PC-9 (cell line): ENCODE measurements at regions not wholly inside any gene's neighbourhood (a gene's known extent, or its start where the extent isn't known, plus 50 kb on each side); places are given as distances from the start of the nearest gene placed in this dataset.
"Not testable (repeated sequence)": the region's sequence is repeated elsewhere in the genome, so short reads cannot be mapped to it uniquely, and the experiment has no call there.

Source experiments
- BruUV-seq: library from RNA; stranded (reverse); fragments of 400-500 nt; replicated peaks from 2 replicates; lab custom pipeline; 2021; lab: Mats Ljungman, UMichigan
- CTCF ChIA-PET: fragments of 300-600 bp; sonication (Branson Sonifier 250); formaldehyde crosslinking; loops from one replicate; lab custom pipeline; 2022; ENCODE audit warnings: antibody characterized with exemption; lab: Charles Lee
- POLR2A ChIA-PET: fragments of 300-600 bp; sonication (Branson Sonifier 250); formaldehyde crosslinking; loops from one replicate; lab custom pipeline; 2022; ENCODE audit warnings: antibody characterized with exemption; ENCODE audit not compliant: unreplicated experiment; lab: Charles Lee
- DNase-seq, 2 experiments: peaks; one replicate each; pipeline versions ENCODE4 v3.0.0 to v3.0.0-alpha.2; 2015 to 2022; ENCODE audit warnings: mixed read lengths in 1 of 2
- H2AFZ ChIP-seq: fragments of 200-600 bp; sonication (generic); 2 replicates; pipeline ENCODE4 v1.8.1; 2017; ENCODE audit warnings: antibody characterized with exemption
- H3F3A ChIP-seq: fragments of 200-600 bp; sonication (generic); 2 replicates; pipeline ENCODE4 v1.8.1; 2017; ENCODE audit warnings: antibody characterized with exemption, mild to moderate bottlenecking, low read depth; ENCODE audit not compliant: insufficient read depth
- H3K27ac ChIP-seq: fragments of 200-600 bp; sonication (generic); 2 replicates; pipeline ENCODE4 v1.6.1; 2016; ENCODE audit warnings: mixed run types
- H3K27me3 ChIP-seq: fragments of 200-600 bp; sonication (generic); 2 replicates; pipeline ENCODE4 v1.6.1; 2016; ENCODE audit warnings: low read depth, mixed run types; ENCODE audit not compliant: insufficient read depth
- H3K36me3 ChIP-seq: fragments of 200-600 bp; sonication (generic); 2 replicates; pipeline ENCODE4 v1.6.1; 2016; ENCODE audit warnings: low read depth, mixed run types
- H3K4me1 ChIP-seq: fragments of 200-600 bp; sonication (generic); replicated peaks from 2 replicates; pipeline ENCODE4 v1.6.1; 2016; ENCODE audit warnings: mixed run types; ENCODE audit not compliant: insufficient read depth
- H3K4me2 ChIP-seq: fragments of 200-600 bp; sonication (generic); 2 replicates; pipeline ENCODE4 v1.6.1; 2017; ENCODE audit warnings: mixed run types
- H3K4me3 ChIP-seq: fragments of 200-600 bp; sonication (generic); 2 replicates; pipeline ENCODE4 v1.6.1; 2016; ENCODE audit warnings: mixed run types
- H3K79me2 ChIP-seq: fragments of 200-600 bp; sonication (generic); 2 replicates; pipeline ENCODE4 v1.6.1; 2017; ENCODE audit warnings: low read depth, mixed run types
- H3K9me2 ChIP-seq: fragments of 200-600 bp; sonication (generic); 2 replicates; pipeline ENCODE4 v1.8.1; 2017; ENCODE audit warnings: mild to moderate bottlenecking; ENCODE audit not compliant: insufficient read depth
- H3K9me3 ChIP-seq: fragments of 200-600 bp; sonication (generic); 2 replicates; pipeline ENCODE4 v1.8.1; 2016; ENCODE audit warnings: low read depth; ENCODE audit not compliant: insufficient read depth
- H4K20me1 ChIP-seq: fragments of 200-600 bp; sonication (generic); 2 replicates; pipeline ENCODE4 v1.8.1; 2017; ENCODE audit not compliant: insufficient read depth
- EZH2 ChIP-seq: fragments of 200-600 bp; sonication (generic); IDR thresholded peaks from 2 replicates; pipeline ENCODE4 v1.8.0; 2017; ENCODE audit warnings: antibody characterized with exemption, low read depth
- intact Hi-C: fragments of 100-400 bp; cut with micrococcal nuclease; formaldehyde crosslinking; loops from one replicate; pipeline ENCODE4 v1.10.0; 2022; ENCODE audit not compliant: unreplicated experiment
- TF ChIP-seq, protein P1 (sequence below): fragments of 200-600 bp; sonication (generic); conservative IDR thresholded peaks from 2 replicates; pipeline ENCODE4 v1.6.1; 2017; ENCODE audit warnings: mixed run types, antibody characterized with exemption, mild to moderate bottlenecking, moderate library complexity

DNA sequence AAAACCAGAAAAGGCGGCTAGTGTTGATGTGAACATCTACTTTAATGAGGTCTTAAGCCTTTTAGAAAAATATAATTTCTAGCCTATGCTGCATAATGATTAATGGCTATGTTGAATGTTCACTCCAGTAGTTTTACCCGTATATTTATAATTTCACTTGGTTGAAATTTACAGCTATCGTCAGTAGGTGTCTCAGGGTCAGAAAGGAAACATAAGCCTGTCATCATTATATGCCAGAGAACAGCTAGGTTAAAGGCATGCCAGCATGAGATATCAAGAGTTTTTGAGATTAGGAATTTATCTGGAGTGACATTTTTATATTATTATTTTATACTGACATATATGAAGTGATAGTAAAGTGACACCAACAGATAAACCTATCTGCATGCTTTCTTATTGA is 904.1 kb downstream of the OTOL1 start:
- TF ChIP-seq EZH2, result no peak
- TF ChIP-seq, protein P1, sequence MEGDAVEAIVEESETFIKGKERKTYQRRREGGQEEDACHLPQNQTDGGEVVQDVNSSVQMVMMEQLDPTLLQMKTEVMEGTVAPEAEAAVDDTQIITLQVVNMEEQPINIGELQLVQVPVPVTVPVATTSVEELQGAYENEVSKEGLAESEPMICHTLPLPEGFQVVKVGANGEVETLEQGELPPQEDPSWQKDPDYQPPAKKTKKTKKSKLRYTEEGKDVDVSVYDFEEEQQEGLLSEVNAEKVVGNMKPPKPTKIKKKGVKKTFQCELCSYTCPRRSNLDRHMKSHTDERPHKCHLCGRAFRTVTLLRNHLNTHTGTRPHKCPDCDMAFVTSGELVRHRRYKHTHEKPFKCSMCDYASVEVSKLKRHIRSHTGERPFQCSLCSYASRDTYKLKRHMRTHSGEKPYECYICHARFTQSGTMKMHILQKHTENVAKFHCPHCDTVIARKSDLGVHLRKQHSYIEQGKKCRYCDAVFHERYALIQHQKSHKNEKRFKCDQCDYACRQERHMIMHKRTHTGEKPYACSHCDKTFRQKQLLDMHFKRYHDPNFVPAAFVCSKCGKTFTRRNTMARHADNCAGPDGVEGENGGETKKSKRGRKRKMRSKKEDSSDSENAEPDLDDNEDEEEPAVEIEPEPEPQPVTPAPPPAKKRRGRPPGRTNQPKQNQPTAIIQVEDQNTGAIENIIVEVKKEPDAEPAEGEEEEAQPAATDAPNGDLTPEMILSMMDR, result no peak
- Histone ChIP-seq H3K9me3 (no peaks in the 10 kb centered on the region; the same call in 1 of the 2 replicates), H3K4me2 (no peak overlapping the region), H3K27me3 (no peaks in the 10 kb centered on the region), H3F3A (no peaks in the 10 kb centered on the region), H3K9me2 (no peaks in the 10 kb centered on the region), H3K79me2 (no peaks in the 10 kb centered on the region), H3K36me3 (no peaks in the 10 kb centered on the region), H4K20me1 (no peaks in the 10 kb centered on the region), H3K4me3 (no peak overlapping the region), H3K4me1 (no peaks in the 10 kb centered on the region), H3K27ac (no peak overlapping the region), H2AFZ (no peak overlapping the region)
- ChIA-PET CTCF (no interaction called here), POLR2A (no interaction called here)
- intact Hi-C loops, result no loop called here
- BruUV-seq, result no TSS peak
- DNase-seq, result no peak

DNA sequence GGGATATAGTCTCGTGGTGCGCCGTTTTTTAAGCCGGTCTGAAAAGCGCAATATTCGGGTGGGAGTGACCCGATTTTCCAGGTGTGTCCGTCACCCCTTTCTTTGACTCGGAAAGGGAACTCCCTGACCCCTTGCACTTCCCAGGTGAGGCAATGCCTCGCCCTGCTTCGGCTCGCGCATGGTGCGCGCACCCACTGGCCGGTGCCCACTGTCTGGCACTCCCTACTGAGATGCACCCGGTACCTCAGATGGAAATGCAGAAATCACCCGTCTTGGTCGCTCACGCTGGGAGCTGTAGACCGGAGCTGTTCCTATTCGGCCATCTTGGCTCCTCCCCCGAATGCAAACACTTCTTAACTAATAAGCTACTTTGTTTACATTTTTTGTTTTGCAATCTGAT is 914.9 kb downstream of the OTOL1 start:
- BruUV-seq, H3K9me2 ChIP-seq, CTCF ChIA-PET, H3K79me2 ChIP-seq, H3K4me1 ChIP-seq, H3K27ac ChIP-seq, H4K20me1 ChIP-seq, H3F3A ChIP-seq, H3K9me3 ChIP-seq, POLR2A ChIA-PET, H3K27me3 ChIP-seq, intact Hi-C loops, H3K36me3 ChIP-seq: not testable (repeated sequence)
- H2AFZ ChIP-seq, result peak overlapping the region; percentile 91
- peak overlapping the region; percentile 58; the same call in 1 of the 2 replicates for H3K4me3 ChIP-seq
- DNase-seq, result peak in 1 of 2 experiments; percentile 67
- H3K4me2 ChIP-seq, result peak overlapping the region; percentile 83

DNA sequence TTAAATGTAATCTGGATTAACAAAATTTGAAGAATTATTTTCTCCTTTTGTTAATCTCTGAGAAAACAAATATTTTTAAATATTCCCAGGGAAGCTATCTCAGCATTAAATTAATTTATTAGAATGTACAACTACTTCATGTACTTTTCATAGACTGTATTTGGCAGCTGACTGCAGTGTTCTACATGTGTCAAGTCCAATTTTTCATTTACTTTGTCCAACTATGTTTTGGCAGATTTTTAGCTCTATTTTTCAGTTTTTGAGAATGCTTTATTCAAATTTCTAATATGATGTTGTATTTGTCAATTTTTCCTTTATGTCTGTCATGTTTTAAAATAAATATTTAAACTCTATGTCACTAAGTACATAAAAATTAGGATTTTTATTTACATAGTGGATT is 925.1 kb downstream of the OTOL1 start:
- ChIA-PET CTCF (no interaction called here), POLR2A (no interaction called here)
- Histone ChIP-seq H3F3A (no peaks in the 10 kb centered on the region), H3K79me2 (no peaks in the 10 kb centered on the region), H3K36me3 (no peaks in the 10 kb centered on the region), H3K4me3 (no peak overlapping the region), H2AFZ (no peak overlapping the region), H3K27me3 (no peaks in the 10 kb centered on the region), H3K9me3 (no peaks in the 10 kb centered on the region), H4K20me1 (no peaks in the 10 kb centered on the region), H3K27ac (no peak overlapping the region), H3K9me2 (peaks cover 5% of the 10 kb centered on the region; the same call in 1 of the 2 replicates), H3K4me1 (no peaks in the 10 kb centered on the region), H3K4me2 (no peak overlapping the region)
- intact Hi-C loops, result loop anchor here (2.0 kb wide), 1 partner anchor 49 kb away; no protein-coding TSS in a partner anchor
- no peak for TF ChIP-seq EZH2
- TF ChIP-seq, protein P1, result no peak
- no peak for DNase-seq
- no TSS peak for BruUV-seq

DNA sequence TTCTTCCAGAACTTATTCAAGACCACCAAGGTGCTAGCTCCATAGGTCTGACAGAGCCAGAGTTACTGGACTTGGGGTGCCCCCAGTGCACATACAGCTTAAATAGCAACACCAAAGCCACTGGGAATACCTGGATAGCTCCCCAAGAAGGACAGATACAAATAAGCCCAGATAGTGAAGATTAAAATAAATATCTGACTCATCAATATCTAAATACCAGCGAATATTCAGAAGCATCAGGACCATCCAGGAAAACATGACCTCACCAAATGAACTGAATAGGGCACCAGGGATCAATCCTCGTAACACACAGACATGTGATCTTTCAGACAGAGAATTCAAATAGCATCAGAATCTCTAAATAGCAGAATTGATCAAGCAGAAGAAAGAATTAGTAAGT is 931.6 kb downstream of the OTOL1 start:
- no peaks in the 10 kb centered on the region; the same call in 1 of the 2 replicates for H3K9me2 ChIP-seq

More for the DNA sequence above, 931.6 kb downstream of the OTOL1 start:
- H3K27ac ChIP-seq, result no peak overlapping the region
- no TSS peak for BruUV-seq
- intact Hi-C loops, result no loop called here
- H4K20me1 ChIP-seq, result no peaks in the 10 kb centered on the region
- TF ChIP-seq, protein P1, result no peak
- no peak for TF ChIP-seq EZH2
- H2AFZ ChIP-seq, result 0 out of 2 replicates have a peak overlapping the region, but pooled peaks have one; percentile 45
- no peaks in the 10 kb centered on the region for H3K27me3 ChIP-seq
- H3K79me2 ChIP-seq, result no peaks in the 10 kb centered on the region
- no peaks in the 10 kb centered on the region for H3K36me3 ChIP-seq
- no peak overlapping the region for H3K4me3 ChIP-seq
- H3K4me1 ChIP-seq, result no peaks in the 10 kb centered on the region
- no peaks in the 10 kb centered on the region for H3K9me3 ChIP-seq
- H3F3A ChIP-seq, result no peaks in the 10 kb centered on the region
- DNase-seq, result no peak
- no peak overlapping the region for H3K4me2 ChIP-seq
- ChIA-PET POLR2A (no interaction called here), CTCF (no interaction called here)
